Kidney epithelial cell (primary cell): ENCODE measurements at regions not wholly inside any gene's neighbourhood (a gene's known extent, or its start where the extent isn't known, plus 50 kb on each side); places are given as distances from the start of the nearest gene placed in this dataset.
"Not testable (repeated sequence)": the region's sequence is repeated elsewhere in the genome, so short reads cannot be mapped to it uniquely, and the experiment has no call there.

Source experiments
- DNase-seq: peaks from one replicate; pipeline ENCODE4 v3.0.0-alpha.2; 2010; ENCODE audit warnings: low read depth
- H3K27me3 ChIP-seq: 2 replicates; pipeline ENCODE4 v1.6.0; 2011; ENCODE audit warnings: low read length; ENCODE audit not compliant: control insufficient read depth, insufficient read depth
- H3K36me3 ChIP-seq: 2 replicates; pipeline ENCODE4 v1.5.1; 2011; ENCODE audit warnings: low read length; ENCODE audit not compliant: control insufficient read depth, insufficient read depth
- H3K4me3 ChIP-seq: 2 replicates; pipeline ENCODE4 v1.5.1; 2011; ENCODE audit warnings: low read depth, mild to moderate bottlenecking, control low read depth, low read length
- CTCF ChIP-seq: IDR thresholded peaks from 2 replicates; pipeline ENCODE4 v1.5.1; 2011; ENCODE audit warnings: mild to moderate bottlenecking, moderate library complexity, low read length, control low read depth, inconsistent platforms; ENCODE audit not compliant: insufficient read depth, poor library complexity, severe bottlenecking

DNA sequence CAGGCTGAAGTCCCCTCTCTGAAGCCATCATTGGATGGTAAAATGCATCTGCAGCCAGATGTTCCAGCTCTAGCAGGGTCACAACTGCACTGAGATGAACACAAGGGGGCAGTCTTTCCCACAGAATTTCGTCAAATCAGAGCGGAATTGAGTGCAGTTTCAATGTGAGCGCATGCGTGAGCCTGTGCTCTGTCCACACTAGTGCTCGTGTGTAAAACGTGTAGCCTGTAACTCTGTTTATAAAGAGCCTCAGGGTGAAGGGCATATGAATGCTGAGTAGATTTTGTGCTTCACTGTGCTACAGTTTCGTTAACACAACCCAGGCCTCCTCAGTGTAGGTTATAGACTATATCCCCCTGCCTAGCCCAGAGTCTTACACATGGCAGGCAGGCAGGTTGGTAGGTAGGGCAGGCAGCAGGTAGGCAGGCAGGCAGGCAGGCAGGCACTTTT lies 92.7 kb upstream of the GOLGA6L4 start:
- Histone ChIP-seq H3K4me3 (no peak overlapping the region), H3K27me3 (no peaks in the 10 kb centered on the region), H3K36me3 (no peaks in the 10 kb centered on the region)
- peak; percentile 85 for TF ChIP-seq CTCF
- DNase-seq = peak; percentile 42

DNA sequence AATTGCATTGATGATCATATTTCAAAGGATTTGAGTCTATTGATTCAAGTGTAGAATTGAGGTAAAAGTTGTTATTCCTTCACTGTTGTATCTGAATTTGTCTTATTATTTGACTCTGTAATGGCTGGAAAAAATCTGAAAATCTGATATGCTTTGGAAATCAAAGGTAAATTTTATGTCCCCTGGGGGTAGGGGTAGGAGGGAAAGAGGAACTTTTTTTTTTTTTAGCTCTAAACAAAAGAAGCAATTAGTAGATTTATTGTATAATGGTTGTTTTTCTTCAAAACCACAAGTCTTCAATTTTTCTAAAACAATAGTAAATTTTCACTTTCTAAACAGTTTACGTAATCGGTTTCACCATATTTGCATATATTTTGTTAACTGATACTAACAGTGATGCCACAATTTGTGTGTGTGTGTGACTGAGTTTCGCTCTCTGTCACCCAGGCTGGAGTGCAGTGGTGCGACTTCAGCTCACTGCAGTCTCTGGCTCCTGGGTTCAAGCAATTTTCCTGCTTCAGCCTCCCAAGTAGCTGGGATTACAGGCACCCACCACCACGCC lies 91.7 kb upstream of the GOLGA6L4 start:
- no peak overlapping the region for H3K4me3 ChIP-seq
- TF ChIP-seq CTCF = no peak
- no peaks in the 10 kb centered on the region for H3K27me3 ChIP-seq
- no peak for DNase-seq
- no peaks in the 10 kb centered on the region for H3K36me3 ChIP-seq

- not testable (repeated sequence) for H3K36me3 ChIP-seq, DNase-seq
Measured at GRCh38 chr15:84144946-84145345, 90.6 kb upstream of the GOLGA6L4 start.

DNA sequence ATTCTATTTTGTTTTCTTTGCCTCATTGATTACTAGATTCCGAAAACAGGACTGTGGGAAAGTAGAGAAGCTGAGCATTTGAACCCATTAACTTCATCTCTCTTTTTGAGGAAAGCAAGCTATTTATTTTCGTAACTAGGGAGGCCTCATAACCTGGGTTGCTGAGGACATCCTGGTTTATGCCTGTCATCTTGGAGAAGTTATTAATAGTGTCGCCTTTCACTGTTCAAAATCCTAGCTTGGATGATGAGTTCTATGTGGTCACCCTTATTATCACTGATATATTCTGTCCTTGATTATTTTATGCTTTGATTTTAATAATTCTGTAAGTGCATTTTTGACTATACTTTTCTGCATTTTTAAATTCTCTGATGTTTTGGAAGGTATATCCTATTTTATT lies 89.3 kb upstream of the GOLGA6L4 start:
- not testable (repeated sequence) for H3K4me3 ChIP-seq, H3K27me3 ChIP-seq, H3K36me3 ChIP-seq, DNase-seq

More at GRCh38 chr15:84144946-84145345, 90.6 kb upstream of the GOLGA6L4 start:
- not testable (repeated sequence) for H3K4me3 ChIP-seq, H3K27me3 ChIP-seq

DNA sequence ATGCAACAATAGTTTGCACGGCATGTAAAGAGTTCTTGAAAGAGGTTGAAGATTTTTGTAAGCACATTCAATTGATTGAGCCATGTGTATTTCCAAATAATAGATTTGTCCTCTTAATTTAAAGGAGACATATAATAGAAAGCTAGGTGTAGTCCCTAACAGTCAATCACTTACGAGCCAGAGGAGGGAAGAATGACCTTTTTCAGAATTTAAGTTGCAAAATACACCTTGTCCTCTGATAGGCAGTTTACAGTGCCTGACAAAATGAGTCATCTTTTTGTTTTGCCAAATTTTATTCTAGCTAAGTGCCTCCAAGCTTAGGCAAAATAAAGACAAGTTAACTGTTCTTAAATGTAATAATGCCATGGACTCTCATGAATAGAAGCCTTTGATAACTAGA lies 88.3 kb upstream of the GOLGA6L4 start:
- H3K36me3 ChIP-seq, H3K4me3 ChIP-seq, H3K27me3 ChIP-seq, DNase-seq: not testable (repeated sequence)

DNA sequence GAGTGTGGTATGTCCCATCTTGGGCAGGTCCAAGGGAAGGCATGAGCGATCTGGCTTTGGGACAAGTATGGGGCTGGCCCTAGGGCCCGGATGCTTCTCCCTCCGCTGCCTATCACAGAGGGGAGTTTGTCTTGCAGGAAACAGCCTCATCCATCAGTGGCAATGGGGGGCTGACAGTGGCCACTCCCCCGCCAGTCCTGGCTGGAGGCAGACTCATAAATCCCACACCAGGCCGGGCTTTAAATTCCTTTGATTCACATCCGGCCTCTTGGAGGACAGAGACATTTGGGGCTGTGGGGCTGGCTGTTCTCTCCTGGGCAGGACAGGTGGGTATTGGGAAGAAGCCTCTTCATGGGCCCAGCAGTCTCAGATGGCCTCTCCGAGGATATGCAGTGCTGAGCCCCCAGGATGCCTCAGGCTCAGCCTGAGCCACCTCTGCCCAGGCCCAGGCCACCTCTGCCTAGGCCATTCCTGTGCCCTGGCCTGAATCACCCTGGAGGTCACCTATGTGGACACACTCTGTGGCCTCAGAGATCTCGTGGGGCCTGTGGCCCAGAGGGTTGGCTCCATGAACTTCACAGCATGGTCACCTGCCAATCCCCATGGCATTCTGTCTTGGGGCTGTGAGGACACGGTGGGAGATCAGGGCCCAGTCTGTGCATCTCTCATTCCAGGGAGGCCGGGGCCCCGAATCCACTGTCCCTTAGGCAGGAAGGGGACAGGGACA lies 84.2 kb upstream of the GOLGA6L4 start:
- TF ChIP-seq CTCF = no peak
- Histone ChIP-seq H3K36me3 (no peaks in the 10 kb centered on the region), H3K4me3 (no peak overlapping the region), H3K27me3 (no peaks in the 10 kb centered on the region)
- no peak for DNase-seq

DNA sequence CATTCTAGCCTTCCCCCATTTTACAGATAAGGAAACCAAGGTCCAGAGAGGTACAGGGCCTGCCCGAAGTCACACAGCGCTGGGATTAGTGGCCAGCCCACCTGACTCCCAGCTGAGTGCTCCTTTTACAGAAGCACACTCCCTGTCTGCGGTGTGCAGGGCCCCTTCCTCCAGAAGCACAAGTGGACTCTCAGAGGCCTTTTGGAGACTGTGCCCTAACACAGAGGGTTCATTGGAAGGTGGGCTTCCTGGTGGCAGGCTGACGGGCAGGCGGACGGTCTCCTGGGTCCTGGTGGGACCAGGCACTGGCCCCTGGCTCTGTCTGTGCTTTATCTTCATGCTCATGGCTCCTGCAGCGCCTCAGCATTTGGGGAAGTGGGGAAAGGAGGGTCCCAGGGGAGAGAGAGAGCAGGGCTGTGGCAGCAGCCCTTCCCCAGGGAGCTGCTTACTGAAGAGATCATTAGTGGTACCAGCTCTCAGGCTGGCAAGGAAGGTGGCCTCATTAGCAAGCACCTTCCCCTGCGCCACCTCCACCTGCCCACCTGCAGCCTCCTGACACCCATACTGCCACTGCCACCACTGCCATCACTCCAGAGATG lies 83.1 kb upstream of the GOLGA6L4 start:
- not testable (repeated sequence) for H3K4me3 ChIP-seq, H3K27me3 ChIP-seq, DNase-seq, H3K36me3 ChIP-seq

DNA sequence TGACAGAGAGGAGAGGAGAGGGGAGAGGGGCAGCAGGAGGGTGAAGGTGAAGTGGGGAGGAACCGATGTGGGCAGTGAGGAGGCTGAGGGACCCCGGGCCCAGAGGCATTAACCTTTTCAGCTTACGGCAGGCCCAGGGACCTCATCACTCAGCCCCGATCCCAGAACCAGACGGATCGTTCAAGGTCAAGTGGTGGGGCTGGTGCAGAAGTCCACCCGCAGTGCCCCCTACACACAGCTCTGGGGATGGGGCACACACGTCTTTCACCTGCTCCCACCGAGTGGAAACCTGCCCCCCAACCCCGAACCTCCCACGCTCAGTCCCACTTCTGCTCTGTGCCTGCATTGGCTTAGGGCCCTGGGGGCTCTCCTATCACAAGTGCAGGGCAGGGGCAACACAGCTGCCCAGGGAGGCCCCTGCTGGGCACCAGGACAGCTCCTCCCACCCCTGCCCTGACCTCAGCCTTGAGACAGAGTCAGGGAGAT lies 81.9 kb upstream of the GOLGA6L4 start:
- DNase-seq, H3K27me3 ChIP-seq, H3K36me3 ChIP-seq, H3K4me3 ChIP-seq: not testable (repeated sequence)

- H3K36me3 ChIP-seq, H3K27me3 ChIP-seq, H3K4me3 ChIP-seq, DNase-seq: not testable (repeated sequence)
Measured at GRCh38 chr15:84154314-84154713, 81.3 kb upstream of the GOLGA6L4 start.

DNA sequence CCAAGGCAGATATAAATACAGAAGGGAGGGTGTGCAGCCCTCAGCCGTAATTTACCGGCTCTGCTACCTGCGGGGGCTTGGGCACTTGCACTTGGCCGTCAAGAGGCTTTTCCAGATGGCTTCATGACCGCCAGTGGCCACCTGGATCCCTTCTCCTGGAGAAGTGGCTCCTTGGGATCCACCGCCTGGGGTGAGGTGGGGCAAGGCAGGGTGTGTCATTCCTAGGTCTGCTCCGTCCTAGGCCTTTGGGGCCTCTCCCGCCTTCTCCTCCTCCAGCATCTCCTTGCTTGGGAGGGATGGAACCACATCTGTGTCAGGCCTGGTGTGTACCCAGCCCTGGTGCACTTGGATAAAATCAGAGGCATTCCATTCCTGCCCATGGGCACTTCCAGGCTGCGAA lies 80.8 kb upstream of the GOLGA6L4 start:
- not testable (repeated sequence) for H3K27me3 ChIP-seq, H3K4me3 ChIP-seq, H3K36me3 ChIP-seq, DNase-seq

DNA sequence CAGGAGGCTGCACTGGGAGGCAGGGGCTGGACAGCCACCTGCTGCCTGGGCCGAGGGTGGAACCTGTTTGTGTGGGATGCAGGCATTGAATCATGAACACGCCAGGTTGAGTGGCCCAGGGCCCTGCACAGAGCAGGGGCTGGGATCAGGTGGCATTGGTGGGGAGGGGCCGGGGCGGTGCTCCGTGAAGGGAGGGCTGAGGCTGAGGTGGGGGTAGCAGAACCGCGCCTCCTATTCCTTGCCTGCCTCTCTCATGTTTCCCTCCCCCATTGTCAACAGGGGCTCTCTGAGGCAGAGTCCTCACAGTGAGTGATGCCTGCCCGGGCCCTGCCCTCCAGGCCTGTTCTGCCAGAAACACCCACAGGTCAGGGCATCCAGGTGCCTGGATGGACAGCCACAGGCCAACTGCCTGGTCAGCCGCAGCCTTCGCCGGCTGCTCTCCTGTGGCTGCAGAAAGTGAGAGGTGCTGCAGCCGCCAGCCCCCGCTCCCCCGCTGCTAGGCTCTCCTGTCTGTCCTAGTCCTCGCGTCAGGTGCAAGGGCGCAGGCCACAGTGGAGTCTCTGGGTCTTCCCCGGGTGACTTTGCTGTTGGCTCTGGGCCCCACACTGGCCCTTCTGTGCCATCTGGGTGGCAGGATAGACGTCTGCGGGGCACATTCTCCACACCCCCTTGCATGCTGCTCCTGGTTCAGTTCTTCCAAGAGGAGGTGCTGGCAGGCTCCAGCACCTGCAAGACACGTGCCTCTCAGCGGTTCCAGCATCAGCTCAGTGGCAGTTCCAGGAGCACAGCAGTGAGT lies 79.6 kb upstream of the GOLGA6L4 start:
- DNase-seq, H3K36me3 ChIP-seq, H3K4me3 ChIP-seq, H3K27me3 ChIP-seq: not testable (repeated sequence)
